Gastroesophageal sphincter (tissue), 4 donors: ENCODE measurements at regions not wholly inside any gene's neighbourhood (a gene's known extent, or its start where the extent isn't known, plus 50 kb on each side); places are given as distances from the start of the nearest gene placed in this dataset.
"Not testable (repeated sequence)": the region's sequence is repeated elsewhere in the genome, so short reads cannot be mapped to it uniquely, and the experiment has no call there.

Experiments
- ATAC-seq: fragments of 150-250 bp; one replicate; pipeline ENCODE4 v1.9.1; 2016; ENCODE audit warnings: mild to moderate bottlenecking, moderate library complexity
- H3K27ac ChIP-seq, 4 donors: fragments of 200-600 bp; sonication (generic) in 3 of 4; 1 replicate in 3 of 4; 2 replicates in 1 of 4; pipeline ENCODE4 v1.5.1; 2016 to 2019
- H3K27me3 ChIP-seq: fragments of 200-600 bp; sonication (generic); one replicate; pipeline ENCODE4 v1.5.1; 2019
- H3K36me3 ChIP-seq, 2 donors: fragments of 200-600 bp; sonication (generic); one replicate each; pipeline ENCODE4 v1.5.1; 2019; ENCODE audit warnings: control low read depth in 1 of 2
- H3K4me1 ChIP-seq, 3 donors: fragments of 200-600 bp; sonication (generic); 1 replicate in 2 of 3; 2 replicates in 1 of 3; pipeline ENCODE4 v1.5.1; 2016 to 2019; ENCODE audit warnings: control low read depth in 2 of 3
- H3K4me3 ChIP-seq, 2 donors: fragments of 200-600 bp; sonication (generic); one replicate each; pipeline ENCODE4 v1.5.1; 2019; ENCODE audit warnings: mild to moderate bottlenecking in 1 of 2, moderate library complexity in 1 of 2
- H3K9me3 ChIP-seq, 3 donors: fragments of 200-600 bp; sonication (generic); one replicate each; pipeline ENCODE4 v1.5.1; 2017 to 2019; ENCODE audit warnings: control low read depth in 2 of 3
- WGBS, 2 donors: methylation state at CpG; one replicate each; pipeline ENCODE4 v1.1.5; 2018; ENCODE audit warnings: low coverage in 1 of 2; 5-methylcytosine and 5-hydroxymethylcytosine counted together

GRCh38 chr21:6428498-6429092, 4092.8 kb upstream of the TPTE start:
- not testable (repeated sequence) for ATAC-seq, H3K4me3 ChIP-seq, H3K36me3 ChIP-seq, H3K4me1 ChIP-seq, H3K27ac ChIP-seq, H3K27me3 ChIP-seq, H3K9me3 ChIP-seq
- 100% methylated on average over 1 of the region's 25 CpGs; no CpG with 5 or more reads in 1 of the 2 donors for WGBS, 2 donors

- H3K36me3 ChIP-seq, H3K27ac ChIP-seq, H3K4me3 ChIP-seq, H3K4me1 ChIP-seq, ATAC-seq, H3K27me3 ChIP-seq, H3K9me3 ChIP-seq: not testable (repeated sequence)
- no CpG with 5 or more reads among the region's 8 CpGs for WGBS, 2 donors
Measured at GRCh38 chr21:6429924-6430323, 4091.5 kb upstream of the TPTE start.

GRCh38 chr21:6433149-6433548, 4088.2 kb upstream of the TPTE start:
- not testable (repeated sequence) for ATAC-seq, H3K9me3 ChIP-seq, H3K36me3 ChIP-seq, H3K4me1 ChIP-seq, H3K4me3 ChIP-seq, H3K27me3 ChIP-seq, H3K27ac ChIP-seq
- no CpG with 5 or more reads among the region's 12 CpGs for WGBS, 2 donors

- H3K27me3 ChIP-seq, H3K27ac ChIP-seq, H3K36me3 ChIP-seq, H3K4me3 ChIP-seq, H3K9me3 ChIP-seq, ATAC-seq, H3K4me1 ChIP-seq: not testable (repeated sequence)
- WGBS, 2 donors: no CpG with 5 or more reads among the region's 15 CpGs
Measured at GRCh38 chr21:6436205-6436604, 4085.2 kb upstream of the TPTE start.

GRCh38 chr21:6436971-6437833, 4084.2 kb upstream of the TPTE start:
- not testable (repeated sequence) for H3K36me3 ChIP-seq, H3K9me3 ChIP-seq, H3K27me3 ChIP-seq, H3K4me1 ChIP-seq, H3K27ac ChIP-seq, H3K4me3 ChIP-seq
- peak; percentile 71 for ATAC-seq
- WGBS, 2 donors: no CpG with 5 or more reads among the region's 21 CpGs

GRCh38 chr21:6437834-6438187, 4083.6 kb upstream of the TPTE start:
- not testable (repeated sequence) for H3K4me1 ChIP-seq, H3K36me3 ChIP-seq, H3K9me3 ChIP-seq, H3K27me3 ChIP-seq, H3K27ac ChIP-seq, H3K4me3 ChIP-seq
- no CpG with 5 or more reads among the region's 7 CpGs for WGBS, 2 donors
- ATAC-seq: peak; percentile 58

- H3K4me1 ChIP-seq, ATAC-seq, H3K4me3 ChIP-seq, H3K36me3 ChIP-seq, H3K27ac ChIP-seq, H3K27me3 ChIP-seq, H3K9me3 ChIP-seq: not testable (repeated sequence)
- no CpG with 5 or more reads among the region's 10 CpGs for WGBS, 2 donors
Measured at GRCh38 chr21:6439058-6439457, 4082.3 kb upstream of the TPTE start.

GRCh38 chr21:6454648-6455340, 4066.6 kb upstream of the TPTE start:
- H3K4me1 ChIP-seq, H3K27me3 ChIP-seq, H3K9me3 ChIP-seq, ATAC-seq, H3K36me3 ChIP-seq, H3K4me3 ChIP-seq, H3K27ac ChIP-seq: not testable (repeated sequence)
- WGBS, 2 donors: no CpG with 5 or more reads among the region's 26 CpGs

- ATAC-seq: not testable (repeated sequence)
Measured at GRCh38 chr21:6456011-6456661, 4065.2 kb upstream of the TPTE start.

GRCh38 chr21:6459761-6460160, 4061.6 kb upstream of the TPTE start:
- not testable (repeated sequence) for H3K4me1 ChIP-seq, H3K27me3 ChIP-seq, H3K27ac ChIP-seq, H3K4me3 ChIP-seq, H3K9me3 ChIP-seq, ATAC-seq, H3K36me3 ChIP-seq
- WGBS, 2 donors: no CpG with 5 or more reads among the region's 12 CpGs

More at GRCh38 chr21:6456011-6456661, 4065.2 kb upstream of the TPTE start:
- H3K4me1 ChIP-seq, H3K27me3 ChIP-seq, H3K4me3 ChIP-seq, H3K36me3 ChIP-seq, H3K27ac ChIP-seq, H3K9me3 ChIP-seq: not testable (repeated sequence)
- WGBS, 2 donors: no CpG with 5 or more reads among the region's 18 CpGs

- not testable (repeated sequence) for H3K27me3 ChIP-seq, H3K36me3 ChIP-seq, H3K4me1 ChIP-seq, ATAC-seq, H3K9me3 ChIP-seq, H3K4me3 ChIP-seq, H3K27ac ChIP-seq
- WGBS, 2 donors: no CpG with 5 or more reads among the region's 10 CpGs
Measured at GRCh38 chr21:6461358-6461757, 4060.0 kb upstream of the TPTE start.

GRCh38 chr21:6464419-6464818, 4057.0 kb upstream of the TPTE start:
- WGBS, 2 donors: no CpG with 5 or more reads among the region's 11 CpGs
- not testable (repeated sequence) for H3K27me3 ChIP-seq, H3K27ac ChIP-seq, ATAC-seq, H3K9me3 ChIP-seq, H3K36me3 ChIP-seq, H3K4me3 ChIP-seq, H3K4me1 ChIP-seq

- not testable (repeated sequence) for H3K4me3 ChIP-seq, ATAC-seq, H3K36me3 ChIP-seq, H3K4me1 ChIP-seq, H3K9me3 ChIP-seq, H3K27ac ChIP-seq, H3K27me3 ChIP-seq
- no CpG with 5 or more reads among the region's 62 CpGs for WGBS, 2 donors
Measured at GRCh38 chr21:6466081-6466698, 4055.2 kb upstream of the TPTE start.
